ENCODE measurements at regions not wholly inside any gene's neighbourhood (a gene's known extent, or its start where the extent isn't known, plus 50 kb on each side); places are given as distances from the start of the nearest gene placed in this dataset.
"Not testable (repeated sequence)": the region's sequence is repeated elsewhere in the genome, so short reads cannot be mapped to it uniquely, and the experiment has no call there.

- DNase-seq = not testable (repeated sequence)
Measured at GRCh38 chr4:28113586-28113985, 1252.9 kb downstream of the STIM2 start.

GRCh38 chr4:28116526-28117083 is 1256.0 kb downstream of the STIM2 start:
- not testable (repeated sequence) for DNase-seq

- DNase-seq = no peak
Measured at GRCh38 chr4:28117084-28117682, 1256.5 kb downstream of the STIM2 start.

- DNase-seq = no peak
Measured at GRCh38 chr4:28146191-28146590, 1285.5 kb downstream of the STIM2 start.

DNA sequence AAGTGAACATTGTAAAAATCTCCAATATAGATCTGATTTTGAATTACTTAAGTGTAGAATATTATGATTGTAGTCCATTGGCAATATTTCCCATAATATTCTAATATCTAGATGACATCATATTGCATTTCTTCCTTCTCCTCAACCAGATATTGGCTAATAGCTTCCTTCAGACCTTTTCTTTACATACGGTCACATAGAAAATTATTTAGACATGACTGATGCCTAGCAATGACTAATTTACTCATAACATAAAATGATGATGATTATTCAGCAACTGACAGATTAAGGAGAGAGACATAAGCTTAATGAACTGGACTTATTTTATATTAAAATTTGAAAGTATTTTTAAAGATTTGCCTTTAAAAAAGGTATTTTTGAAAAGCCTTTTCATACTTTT is 1287.6 kb downstream of the STIM2 start:
- no peak for DNase-seq

DNA sequence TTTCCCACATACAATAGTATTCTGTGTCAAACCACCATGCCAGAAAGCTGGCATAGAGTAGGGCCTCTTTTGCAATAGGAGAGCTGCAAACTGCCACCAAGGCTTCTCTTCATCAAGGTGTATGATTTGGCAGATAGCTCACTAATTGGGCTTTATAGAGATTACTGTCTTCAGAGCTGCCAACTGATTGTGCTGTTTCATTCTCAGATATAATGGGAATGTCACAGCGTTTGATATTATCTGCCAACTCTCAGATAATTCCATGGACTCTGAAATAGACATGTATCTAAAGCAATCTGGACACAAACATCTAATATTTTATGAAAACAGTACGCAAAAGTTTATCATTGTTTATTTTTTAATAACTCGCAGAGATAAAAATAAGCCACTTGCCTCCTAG is 1289.1 kb downstream of the STIM2 start:
- no peak for DNase-seq

DNA sequence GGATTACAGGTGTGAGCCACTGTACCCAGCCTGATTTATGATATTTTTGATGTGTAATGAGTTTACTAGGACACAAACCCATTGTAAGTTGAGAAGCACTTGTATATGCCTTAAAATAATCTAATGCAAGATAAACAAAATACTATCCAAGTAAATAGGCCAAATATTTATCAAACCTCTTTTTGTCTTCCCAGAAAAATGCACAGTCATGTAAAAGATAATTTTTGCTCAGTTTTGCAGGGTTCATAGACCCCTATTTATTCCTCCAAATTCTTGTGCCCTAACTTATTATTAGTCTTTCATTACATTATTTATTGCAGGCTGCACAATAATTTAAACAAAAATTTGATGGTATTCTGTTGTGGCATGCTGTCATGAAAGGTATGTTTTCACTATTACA is 1290.7 kb downstream of the STIM2 start:
- DNase-seq = no peak

GRCh38 chr4:28167411-28167810 is 1306.8 kb downstream of the STIM2 start:
- DNase-seq = no peak

DNA sequence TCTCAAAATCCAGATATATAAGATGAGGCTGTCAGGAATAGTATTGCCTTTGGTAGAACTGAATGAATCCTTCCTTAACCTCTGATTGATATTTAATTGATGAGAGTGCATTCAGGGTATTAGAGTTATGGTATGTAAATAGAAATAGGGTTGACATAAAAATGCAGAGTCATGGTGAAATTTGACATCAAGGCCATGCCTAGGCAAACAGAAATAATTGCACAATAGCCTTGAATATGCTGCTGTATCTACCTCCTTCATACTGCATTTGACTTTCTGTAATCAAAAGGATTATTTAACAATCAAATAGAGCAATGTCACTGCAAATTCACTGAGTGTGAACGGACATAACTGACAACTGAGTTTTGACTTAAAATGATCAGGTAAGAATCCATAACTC is 1316.3 kb downstream of the STIM2 start:
- no peak for DNase-seq

GRCh38 chr4:28177641-28178040 is 1317.0 kb downstream of the STIM2 start:
- DNase-seq = no peak

GRCh38 chr4:28179126-28179525 is 1318.5 kb downstream of the STIM2 start:
- no peak for DNase-seq

DNA sequence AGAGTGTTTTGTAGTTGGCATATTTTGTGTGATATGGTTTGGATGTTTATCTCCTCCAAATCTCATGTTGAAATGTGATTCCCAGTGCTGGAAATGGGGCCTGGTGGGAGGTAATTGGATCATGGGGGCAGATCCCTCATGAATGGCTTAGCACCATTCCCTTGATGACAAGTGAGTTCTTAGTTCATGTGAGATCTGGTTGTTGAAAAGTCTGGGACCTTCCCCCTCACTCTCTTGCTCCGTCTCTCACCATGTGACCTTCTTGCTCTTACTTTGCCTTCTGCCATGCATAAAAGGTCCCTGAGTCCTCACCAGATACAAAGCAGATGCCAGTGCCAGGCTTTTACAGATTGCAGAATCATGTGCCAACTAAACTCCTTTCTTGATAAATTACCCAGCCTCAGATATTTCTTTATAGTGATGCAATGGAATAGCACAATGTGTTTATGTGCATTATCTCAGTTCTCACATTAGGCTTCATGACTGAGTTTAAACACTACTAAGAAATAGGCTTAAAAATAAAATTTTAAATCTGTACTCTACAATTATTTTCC is 1348.8 kb downstream of the STIM2 start:
- no peak for DNase-seq

- no peak for DNase-seq
Measured at GRCh38 chr4:28211676-28212470, 1351.2 kb downstream of the STIM2 start.

GRCh38 chr4:28221536-28221935 is 1360.9 kb downstream of the STIM2 start:
- no peak for DNase-seq

- DNase-seq = no peak
Measured at GRCh38 chr4:28225050-28225449, 1364.4 kb downstream of the STIM2 start.

DNA sequence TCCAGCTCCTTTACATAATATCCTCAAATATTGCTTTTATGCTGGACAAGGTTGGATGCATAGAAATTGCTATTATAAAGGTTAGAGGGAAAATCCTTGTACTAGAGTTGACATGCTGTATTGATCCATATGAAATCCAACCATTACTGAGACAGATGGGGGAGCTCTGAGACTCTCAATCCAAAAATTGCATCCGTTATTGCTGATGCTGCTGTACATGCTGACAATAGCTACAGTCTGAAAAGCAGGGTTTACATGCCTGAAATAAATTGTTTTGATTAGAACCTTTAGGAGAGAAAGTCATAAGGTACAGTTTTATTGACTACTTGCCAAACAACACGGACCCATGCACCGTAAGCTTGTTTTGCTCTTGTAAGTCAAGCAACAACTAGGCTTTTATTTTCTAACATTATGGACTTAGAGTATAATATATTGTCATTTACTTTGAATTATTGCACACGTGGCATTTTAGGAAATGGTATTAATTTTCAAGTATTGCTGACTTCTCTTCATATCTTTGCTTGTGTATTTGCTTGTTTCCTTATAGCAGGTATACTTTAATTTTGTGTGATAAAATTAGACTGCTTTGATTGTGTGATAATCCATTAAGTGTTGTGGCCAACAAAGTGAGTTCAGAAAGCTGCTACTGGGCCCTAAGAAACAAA is 1365.2 kb downstream of the STIM2 start:
- DNase-seq = no peak

DNA sequence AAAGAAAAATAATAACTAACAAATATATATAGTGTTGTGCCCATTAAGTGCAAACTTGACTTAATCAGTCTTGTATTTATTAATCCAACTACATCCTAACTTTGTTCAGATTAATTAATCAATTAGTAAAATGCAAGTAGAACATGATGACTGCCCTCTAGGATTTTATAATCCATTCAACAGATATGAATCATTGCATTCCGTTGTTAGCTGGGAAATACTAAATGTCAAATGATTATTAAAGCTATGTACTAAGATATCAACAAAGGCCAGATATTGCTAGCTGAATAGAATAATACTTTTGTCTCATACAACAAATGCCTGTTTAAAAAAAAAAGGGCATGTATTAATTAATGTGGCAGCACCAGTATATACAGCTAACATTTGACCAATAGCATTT is 1366.3 kb downstream of the STIM2 start:
- DNase-seq = no peak

DNA sequence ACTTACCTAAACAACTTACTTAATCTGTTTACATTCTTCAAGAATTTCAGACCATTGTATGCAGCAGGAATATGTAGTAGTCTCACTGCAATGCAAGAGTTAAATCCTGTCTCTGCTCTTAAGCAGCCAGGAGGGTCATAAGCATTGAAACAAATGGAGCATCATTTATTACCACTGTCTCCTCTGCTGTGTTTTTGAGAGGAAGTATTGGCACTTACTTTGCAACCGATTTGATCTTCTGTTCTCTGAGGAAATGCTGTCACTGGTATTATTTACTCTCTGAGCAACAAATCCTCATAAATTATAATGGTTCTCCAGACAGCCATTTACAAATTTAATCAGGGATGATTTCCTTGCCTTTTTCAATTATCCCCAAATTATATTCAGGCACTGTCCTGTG is 1367.1 kb downstream of the STIM2 start:
- DNase-seq = no peak

DNA sequence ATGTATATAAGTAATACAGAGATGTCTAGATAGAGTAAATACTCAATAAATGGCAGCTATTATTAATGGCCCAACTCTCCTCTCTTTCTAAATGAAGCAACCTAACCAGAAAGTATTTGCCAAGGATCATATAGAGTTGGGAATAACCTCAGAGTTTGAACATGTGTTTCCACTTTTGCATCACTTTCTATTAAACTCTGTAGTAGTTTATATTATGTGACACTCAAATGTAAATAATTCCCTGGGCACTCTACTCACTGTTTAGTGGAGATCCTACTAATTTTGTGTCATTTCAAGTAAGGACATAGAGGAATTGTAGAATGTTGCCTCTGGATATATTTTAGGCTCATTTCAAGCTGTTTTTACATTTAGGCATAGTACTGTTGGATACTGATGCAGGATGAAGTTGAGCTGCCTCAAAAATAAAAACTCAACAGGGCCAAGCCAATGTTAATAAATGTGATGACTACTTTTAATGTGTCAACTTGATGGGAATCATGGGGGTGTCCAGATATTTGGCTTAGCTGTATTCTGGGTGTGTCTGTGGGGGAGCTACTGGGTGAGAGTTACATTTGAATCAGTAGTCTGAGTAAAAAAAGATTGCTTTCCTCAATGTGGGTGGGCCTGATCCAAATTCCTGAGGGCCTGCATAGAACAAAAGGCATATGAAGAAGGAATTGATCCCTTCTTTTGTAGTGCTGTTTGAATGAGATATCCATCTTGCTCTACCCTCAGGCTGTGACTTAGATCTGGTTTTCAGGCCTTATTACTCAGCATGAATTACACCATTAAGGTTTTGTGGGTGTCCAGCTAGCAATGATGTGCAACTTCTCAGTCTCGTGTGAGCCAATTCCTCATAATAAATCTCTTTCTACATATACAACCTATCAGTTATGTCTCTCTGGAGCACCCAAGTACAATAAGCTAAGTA is 1368.2 kb downstream of the STIM2 start:
- DNase-seq = no peak

GRCh38 chr4:28232376-28232775 is 1371.7 kb downstream of the STIM2 start:
- no peak for DNase-seq

DNA sequence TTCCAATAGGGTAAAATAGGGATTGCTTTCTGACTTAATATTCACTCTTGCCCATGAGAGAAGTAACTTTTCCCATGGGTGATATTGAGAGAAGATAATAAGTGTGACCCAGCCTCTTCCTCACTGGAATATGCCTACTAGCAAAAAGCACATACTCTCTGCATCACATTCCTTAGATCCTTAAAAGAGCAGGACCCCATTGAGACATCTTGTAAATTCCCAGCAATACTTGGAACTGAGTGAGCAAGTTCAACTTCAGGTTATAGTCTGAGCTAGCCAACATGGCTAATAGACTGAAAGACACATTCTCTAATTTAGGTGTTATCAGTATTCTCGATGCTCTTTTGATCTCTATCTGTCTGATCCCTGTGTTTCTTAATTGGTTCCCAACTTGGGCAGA is 1372.3 kb downstream of the STIM2 start:
- no peak for DNase-seq

DNA sequence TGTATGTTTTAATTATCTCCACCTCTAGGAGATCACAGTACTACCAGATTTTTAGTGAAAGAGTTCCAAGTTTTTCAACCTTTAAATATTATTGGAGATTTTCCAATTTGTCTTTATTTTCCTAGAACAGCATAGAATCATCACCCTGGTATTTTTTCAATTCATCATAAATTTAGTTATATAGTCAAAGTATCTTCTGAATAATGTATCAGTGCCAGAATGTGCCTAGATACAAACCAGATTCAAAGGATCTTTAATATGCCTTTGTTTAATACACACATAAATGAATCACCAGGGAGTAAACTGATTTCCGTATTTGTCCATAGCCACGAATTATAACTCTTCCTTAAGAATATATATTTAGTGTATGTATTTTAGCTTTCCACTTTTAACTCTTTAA is 1373.1 kb downstream of the STIM2 start:
- DNase-seq = no peak
